ENCODE measurements at regions not wholly inside any gene's neighbourhood (a gene's known extent, or its start where the extent isn't known, plus 50 kb on each side); places are given as distances from the start of the nearest gene placed in this dataset.

DNA sequence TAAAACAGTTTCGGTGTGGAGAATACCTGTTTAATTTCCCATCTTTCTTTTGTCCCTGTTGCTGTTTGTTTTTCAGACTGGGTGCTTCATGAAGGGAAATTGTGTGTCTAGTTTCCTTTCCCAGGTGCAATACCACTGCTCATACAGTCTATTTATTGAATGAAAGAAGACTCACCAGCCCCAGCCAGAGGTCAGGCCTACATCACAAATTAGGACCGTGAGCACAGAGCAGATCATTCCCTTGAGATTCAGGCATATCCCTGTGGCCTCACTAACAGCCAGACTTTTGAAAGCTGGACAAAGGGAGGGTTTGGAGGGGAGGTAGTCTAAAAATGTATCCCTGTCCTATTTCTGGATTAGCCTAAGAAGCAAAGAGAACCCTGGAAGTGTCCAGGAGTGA is 278.9 kb downstream of the IRS1 start:
- DNase-seq: no peak

GRCh38 chr2:226515344-226516055 is 284.1 kb downstream of the IRS1 start:
- DNase-seq: no peak

GRCh38 chr2:226514895-226515294 is 284.7 kb downstream of the IRS1 start:
- no peak for DNase-seq

DNA sequence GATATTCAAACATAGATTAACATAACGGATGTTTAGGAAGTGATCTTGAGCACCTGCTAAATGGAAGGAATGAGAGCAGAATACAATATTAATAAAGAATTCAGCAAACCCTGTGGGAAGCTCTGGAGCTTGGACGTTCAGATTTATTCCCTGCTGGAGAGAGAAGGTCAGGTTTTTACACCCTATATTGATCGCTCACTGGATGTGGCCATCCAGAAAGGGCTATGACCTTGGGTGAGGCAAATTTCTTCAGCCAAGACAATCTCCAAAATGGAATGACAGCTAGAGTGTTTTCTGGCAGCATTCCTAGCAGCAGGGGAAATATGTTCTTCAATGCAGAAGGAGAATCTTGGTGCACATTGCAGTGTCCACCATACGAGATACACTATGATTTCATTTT is 288.3 kb downstream of the IRS1 start:
- DNase-seq: no peak

DNA sequence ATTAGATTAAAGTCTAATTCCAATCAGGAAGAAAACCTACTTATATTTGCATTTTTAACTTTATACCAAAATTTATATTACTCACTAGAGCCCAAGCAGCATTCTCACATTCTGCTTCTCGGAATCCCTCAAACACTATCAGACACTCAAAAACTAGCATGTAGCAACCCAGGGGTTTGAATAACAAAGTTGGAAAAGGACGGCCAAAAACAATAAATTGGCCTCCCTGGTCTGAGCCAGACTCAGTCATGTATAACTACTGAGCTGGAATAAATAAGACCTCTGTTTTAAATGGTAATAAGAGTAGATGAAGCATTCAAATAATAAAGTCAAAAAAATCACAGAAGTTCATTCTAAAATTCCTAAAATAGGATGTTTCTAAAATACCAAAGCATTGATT is 290.9 kb downstream of the IRS1 start:
- DNase-seq: no peak

DNA sequence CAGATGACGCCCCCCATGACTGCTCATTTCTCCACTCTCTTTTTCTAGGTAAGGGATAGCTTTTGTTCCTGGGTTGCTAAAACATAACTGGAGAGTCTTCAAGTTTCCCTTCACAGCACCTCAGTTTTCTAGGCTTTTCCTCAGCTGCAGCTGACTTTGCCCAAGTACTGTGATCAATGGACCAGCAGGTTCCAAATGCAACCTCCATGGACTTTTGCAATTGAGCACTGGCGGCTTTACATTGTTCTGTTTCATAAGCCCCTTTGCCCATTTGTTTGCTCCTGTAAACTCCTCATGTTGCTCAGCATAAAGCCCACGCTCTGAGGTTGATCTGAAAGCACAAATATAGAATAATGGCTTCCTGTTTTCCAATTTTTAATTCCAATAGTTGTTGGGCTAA is 291.6 kb downstream of the IRS1 start:
- no peak for DNase-seq

GRCh38 chr2:226497146-226497909 is 302.3 kb downstream of the IRS1 start:
- DNase-seq: no peak

GRCh38 chr2:226496273-226496550 is 303.4 kb downstream of the IRS1 start:
- no peak for DNase-seq

- DNase-seq: no peak
Observed at GRCh38 chr2:226495466-226496272, 304.0 kb downstream of the IRS1 start.

DNA sequence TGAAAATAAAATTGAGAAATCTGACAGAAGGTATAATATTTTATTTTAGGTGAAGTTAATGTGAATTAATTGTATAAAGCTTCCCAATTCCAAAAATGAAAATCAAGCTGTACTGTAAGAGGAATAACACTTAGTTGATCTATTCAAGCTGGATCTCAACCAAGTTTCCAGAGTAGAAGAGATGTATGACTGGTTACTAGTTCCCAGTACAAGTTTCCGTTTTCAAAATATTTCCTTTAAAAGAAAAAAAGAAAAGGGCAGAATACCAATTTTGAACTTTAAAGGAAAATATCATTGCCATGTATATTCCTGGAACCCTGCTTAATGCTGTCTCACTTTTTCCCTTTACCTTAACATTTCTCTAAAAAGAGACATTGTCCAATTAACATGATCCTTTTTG is 308.5 kb downstream of the IRS1 start:
- no peak for DNase-seq

- DNase-seq: no peak
Observed at GRCh38 chr2:226489775-226490541, 309.7 kb downstream of the IRS1 start.

GRCh38 chr2:226488034-226488433 is 311.6 kb downstream of the IRS1 start:
- no peak for DNase-seq

DNA sequence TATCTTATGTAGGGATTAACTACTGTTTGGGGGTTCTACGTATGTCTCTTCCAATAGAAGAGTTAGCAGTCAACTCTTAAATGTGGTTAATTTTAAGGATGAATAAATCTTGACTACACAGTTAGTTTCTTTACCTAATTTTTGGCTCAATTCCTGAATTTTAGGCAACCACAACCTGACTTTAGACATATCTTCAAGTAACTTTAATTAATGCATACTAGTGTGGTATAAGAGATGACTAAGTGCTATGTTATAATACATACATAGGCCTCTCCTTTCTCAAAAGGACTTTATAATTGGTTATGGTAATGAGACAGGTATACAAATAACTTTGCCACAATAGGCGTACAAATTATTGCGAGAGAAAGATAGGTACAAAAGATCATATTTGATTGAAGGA is 312.0 kb downstream of the IRS1 start:
- DNase-seq: no peak

- no peak for DNase-seq
Observed at GRCh38 chr2:226483745-226484619, 315.6 kb downstream of the IRS1 start.

- no peak for DNase-seq
Observed at GRCh38 chr2:226483143-226483542, 316.5 kb downstream of the IRS1 start.

- DNase-seq: no peak
Observed at GRCh38 chr2:226478109-226478809, 321.4 kb downstream of the IRS1 start.

DNA sequence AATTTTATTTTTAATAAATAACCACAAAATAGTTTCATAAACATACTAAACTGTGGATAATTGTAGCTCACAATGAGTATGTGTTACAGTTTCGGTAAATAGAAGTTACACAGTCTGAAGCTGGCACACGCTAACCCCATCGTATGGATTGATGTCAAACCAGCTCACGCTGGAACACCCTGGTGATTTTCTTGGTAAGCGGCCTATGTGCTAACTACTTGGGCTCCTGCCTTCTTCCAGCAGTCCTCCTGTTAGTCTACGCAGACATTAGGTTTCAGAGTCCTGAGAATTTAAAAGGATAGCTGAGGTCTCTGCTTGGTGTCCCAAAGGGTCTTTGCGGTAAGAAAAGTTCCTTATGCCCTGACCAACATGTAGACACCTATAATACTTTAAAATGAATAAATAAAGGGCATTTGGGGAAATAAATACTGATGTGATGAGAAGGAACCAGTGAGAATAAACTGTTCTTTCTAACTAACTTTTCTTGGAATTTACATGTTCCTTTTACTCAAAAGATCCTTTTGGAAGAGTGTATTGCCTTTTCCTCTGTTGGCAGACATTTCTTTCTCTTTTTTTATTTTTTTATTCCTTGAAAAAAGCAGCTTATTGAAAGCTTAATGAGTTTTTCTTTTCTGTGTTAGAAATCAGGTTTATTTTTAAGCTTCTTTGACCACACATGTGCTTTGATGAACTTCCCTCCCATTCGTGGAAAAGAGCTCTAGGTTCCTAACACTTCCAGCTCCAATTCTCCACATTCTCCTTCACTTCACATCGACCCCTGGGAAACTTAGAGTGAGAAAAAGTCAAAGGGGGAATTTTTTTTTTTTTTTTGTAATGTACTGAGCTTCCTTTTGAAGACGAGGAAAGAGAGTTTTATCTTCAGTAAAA is 322.2 kb downstream of the IRS1 start:
- no peak for DNase-seq

DNA sequence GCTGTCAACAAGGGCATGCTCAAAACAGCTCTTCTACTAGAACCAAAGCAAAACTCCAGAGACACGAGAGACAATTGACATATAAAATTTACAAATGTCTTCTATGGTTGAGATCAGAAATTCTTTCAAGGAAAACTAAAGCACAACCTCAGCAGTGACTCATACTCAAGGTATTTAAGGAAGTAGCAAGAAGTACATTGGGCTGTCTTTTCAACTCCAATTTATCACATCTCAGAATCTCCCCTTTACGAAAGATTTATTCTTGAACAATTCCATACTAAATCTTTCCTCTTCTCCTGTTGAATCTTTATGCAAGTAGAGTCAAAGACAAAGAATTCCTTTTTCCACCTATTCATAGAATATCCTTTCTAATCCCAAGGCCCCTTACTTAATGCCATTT is 324.0 kb downstream of the IRS1 start:
- no peak for DNase-seq

- no peak for DNase-seq
Observed at GRCh38 chr2:226474131-226474530, 325.5 kb downstream of the IRS1 start.

DNA sequence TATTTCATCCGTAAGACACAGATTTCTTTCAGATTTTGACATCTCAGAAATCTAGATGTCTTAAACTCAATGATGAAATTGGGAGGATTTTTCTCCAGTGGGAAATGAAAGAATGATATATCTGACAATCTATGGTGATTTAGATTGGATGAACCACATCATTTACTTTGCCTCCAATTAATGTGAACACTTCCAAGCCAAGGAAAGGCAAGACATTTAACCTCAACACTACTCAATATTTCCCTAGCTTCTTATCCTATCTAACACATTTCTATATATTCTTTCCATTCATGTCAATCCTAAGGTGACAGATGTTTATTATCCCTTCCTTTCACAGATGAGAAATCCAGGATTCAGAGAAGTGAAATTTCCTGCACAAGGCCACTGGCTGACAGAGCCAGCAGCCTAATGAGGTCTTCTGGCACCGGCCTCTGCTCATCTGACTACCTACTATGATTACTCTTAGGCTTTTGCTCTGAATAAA is 327.6 kb downstream of the IRS1 start:
- no peak for DNase-seq

Data from NCI-H1105 (cell line).